GM18498 (cell line): ENCODE measurements at regions not wholly inside any gene's neighbourhood (a gene's known extent, or its start where the extent isn't known, plus 50 kb on each side); places are given as distances from the start of the nearest gene placed in this dataset.

Experiments
- ATAC-seq: cut with Tn5 transposase; IDR thresholded peaks from one replicate; pipeline ENCODE4 v1.9.1; 2021; ENCODE audit warnings: mild to moderate bottlenecking, moderate library complexity; ENCODE audit not compliant: unreplicated experiment

DNA sequence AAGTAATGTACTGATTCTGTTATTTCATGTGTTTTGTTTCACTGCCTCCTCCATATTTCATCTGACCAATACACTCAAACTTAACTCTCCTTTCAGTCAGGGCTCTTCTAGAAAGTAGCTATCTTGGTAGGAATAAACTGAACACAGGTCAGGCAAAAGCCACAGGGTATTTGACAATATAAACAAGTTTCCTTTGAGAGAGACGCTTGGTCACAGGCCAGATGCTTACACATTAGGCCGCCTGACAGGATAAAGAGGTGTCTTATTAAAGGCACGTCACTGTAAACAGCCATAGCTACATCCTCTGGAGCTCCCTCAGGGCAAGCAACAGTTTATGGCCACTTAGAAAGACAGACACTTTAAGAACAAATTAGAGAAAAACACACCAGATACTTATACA, 607.5 kb downstream of the SLC6A15 start:
- no peak for ATAC-seq

- ATAC-seq = no peak
Observed at GRCh38 chr12:84294246-84294645, 618.4 kb downstream of the SLC6A15 start.

GRCh38 chr12:84290168-84290567, 622.4 kb downstream of the SLC6A15 start:
- ATAC-seq = no peak

GRCh38 chr12:84277986-84278385, 634.6 kb downstream of the SLC6A15 start:
- no peak for ATAC-seq

- ATAC-seq = no peak
Observed at GRCh38 chr12:84276215-84276614, 636.4 kb downstream of the SLC6A15 start.

DNA sequence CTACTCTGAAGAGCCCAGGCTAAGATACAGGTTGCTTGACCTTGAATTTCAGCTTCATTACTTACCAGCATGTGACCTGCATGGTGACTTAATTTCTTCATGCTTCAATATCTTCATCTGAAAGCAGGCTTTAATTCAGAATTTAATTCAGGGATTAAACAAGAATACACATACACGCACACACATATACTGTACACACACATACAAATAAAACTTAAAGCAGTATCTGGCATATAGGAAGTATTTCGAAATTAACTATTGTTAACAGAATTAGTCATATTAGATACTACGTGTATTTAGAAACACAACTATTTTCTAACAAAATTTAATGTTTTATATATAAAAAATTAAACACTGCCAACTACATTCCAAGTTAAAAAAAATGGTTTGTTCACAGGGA, 640.3 kb downstream of the SLC6A15 start:
- ATAC-seq = no peak

GRCh38 chr12:84270470-84271140, 642.0 kb downstream of the SLC6A15 start:
- ATAC-seq = no peak

DNA sequence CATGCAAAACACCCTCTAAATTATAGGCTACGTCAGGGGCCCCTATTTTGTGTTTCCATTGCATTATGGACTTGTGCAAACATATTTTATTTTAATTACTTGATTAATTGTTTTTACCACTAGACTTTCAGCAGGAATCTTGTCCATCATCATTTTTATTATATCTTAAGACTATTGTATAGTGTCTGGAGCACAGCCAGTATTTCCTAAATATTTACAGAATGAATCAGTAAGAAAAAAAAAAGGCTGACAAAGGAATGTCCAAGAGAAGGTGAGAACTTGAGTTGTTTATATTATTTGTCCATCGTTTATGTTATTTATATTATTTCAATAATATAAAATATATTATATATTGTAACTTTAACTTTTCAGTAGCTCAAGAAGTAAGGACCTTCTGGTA, 664.7 kb downstream of the SLC6A15 start:
- ATAC-seq = no peak

DNA sequence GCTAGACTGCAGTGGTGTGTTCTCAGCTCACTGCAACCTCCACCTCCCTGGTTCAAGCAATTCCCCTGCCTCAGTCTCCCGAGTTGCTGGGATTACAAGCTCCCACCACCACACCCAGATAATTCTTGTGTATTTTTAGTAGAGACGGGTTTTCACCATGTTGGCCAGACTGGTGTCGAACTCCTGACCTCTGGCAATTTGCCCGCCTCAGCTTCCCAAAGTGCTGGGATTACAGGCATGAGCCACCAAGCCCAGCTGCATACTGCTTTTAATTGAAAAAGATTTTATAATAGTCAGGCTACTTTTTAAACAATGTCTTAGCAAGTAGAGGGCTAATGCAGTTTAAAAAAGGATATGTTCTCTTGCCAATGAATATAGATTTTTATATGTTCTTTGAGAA, 668.9 kb downstream of the SLC6A15 start:
- no peak for ATAC-seq

DNA sequence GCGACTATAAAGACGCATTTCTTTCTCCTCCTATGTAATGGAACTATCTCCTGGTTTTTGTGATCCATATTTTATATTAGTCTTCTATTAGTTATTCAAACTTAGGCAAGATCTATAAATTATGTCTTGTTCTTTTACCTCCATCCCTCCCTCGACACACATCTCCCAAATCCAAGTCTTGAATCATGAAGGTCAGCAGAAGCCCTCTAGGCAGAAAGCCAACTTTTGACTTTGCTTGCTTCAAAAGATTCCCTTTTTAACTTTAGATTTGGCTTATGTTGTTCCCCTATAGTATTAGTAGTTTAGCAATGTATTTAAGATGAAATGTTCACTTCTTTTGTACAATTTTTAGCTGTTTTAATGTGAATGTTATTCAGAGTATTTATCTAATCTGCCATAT, 689.8 kb downstream of the SLC6A15 start:
- no peak for ATAC-seq

- no peak for ATAC-seq
Observed at GRCh38 chr12:84218406-84218805, 694.2 kb downstream of the SLC6A15 start.

GRCh38 chr12:84201976-84202375, 710.6 kb downstream of the SLC6A15 start:
- no peak for ATAC-seq

- ATAC-seq = no peak
Observed at GRCh38 chr12:84198294-84198946, 714.2 kb downstream of the SLC6A15 start.

DNA sequence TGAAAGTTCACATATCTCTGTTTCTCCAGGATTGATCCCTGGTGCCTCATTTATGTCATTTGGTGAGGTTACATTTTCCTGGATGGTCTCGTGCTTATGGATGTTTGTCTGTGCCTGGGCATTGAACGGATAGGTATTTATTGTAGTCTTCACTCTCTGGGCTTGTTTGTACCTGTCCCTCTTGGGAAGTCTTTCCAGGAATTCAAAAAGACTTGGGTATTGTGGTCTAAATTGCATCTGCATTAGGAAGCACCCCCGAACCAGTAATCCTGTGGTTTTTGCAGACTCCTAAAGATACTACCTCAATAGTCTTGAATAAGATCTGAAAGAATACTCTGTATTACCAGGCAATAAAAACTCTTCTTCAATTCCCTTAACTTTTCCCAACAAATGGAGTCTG, 720.8 kb downstream of the SLC6A15 start:
- no peak for ATAC-seq

- no peak for ATAC-seq
Observed at GRCh38 chr12:84186433-84186832, 726.2 kb downstream of the SLC6A15 start.

DNA sequence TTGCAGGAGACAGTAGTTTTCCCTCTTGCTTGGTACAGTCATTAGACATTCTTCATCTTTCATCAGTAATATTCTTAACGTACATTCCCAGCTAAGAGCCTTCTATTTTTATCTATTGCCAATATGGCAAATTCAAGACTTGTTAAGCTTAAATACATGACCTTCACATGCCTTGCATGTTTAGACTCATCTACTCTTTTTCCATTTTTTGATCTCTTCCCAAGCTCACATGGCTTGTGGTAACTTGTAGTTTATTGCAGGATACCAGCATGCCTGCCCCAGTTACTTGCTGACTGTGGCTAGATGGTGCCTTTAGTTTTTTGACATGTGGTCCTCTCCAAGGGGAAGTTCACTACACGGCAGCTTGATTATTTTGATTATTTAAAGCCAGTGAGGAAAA, 729.0 kb downstream of the SLC6A15 start:
- no peak for ATAC-seq

- no peak for ATAC-seq
Observed at GRCh38 chr12:84174115-84174514, 738.5 kb downstream of the SLC6A15 start.

- no peak for ATAC-seq
Observed at GRCh38 chr12:84172823-84173424, 739.7 kb downstream of the SLC6A15 start.

GRCh38 chr12:84166812-84167211, 745.8 kb downstream of the SLC6A15 start:
- no peak for ATAC-seq

GRCh38 chr12:84165998-84166571, 746.5 kb downstream of the SLC6A15 start:
- no peak for ATAC-seq

DNA sequence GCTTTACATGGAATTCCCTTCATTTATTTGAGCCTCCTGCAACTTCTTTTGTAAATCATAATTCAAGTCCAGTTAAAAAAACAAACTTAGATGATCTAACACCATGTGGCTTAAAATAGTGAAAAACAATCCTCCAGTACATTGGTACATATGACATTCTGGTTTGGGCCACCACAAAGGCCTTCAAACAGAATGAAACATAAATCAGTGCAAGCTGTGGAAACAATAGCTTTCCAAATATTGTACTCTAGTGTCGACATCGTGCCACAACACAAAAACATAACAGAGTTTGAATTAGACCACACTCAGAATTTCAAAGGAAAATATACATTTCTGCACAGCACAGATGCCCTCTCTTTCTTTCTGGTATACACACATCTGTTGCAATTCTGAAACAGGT, 751.3 kb downstream of the SLC6A15 start:
- no peak for ATAC-seq

- ATAC-seq = no peak
Observed at GRCh38 chr12:84159260-84159659, 753.3 kb downstream of the SLC6A15 start.
